ENCODE measurements at regions not wholly inside any gene's neighbourhood (a gene's known extent, or its start where the extent isn't known, plus 50 kb on each side); places are given as distances from the start of the nearest gene placed in this dataset.

DNA sequence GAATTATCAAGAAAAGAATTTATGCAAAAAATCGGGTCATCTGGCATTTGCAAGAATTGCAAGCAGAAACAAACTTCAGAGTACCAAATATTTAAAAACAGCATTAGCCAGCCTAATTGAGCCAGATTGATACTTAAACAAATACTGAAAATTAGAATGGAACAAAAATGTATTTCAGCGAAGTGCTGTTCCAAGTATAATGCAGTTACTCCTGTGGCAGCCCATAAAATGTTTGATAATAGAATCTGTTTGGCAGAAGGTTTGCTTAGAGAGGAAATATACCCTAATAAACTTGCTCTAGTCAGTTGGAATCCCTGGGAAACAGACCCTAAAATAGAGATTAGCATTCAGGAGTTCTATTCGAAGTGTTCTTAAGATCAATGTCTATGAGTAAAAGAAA, 835.1 kb upstream of the MBL2 start:
- Histone ChIP-seq H3K4me1 (ENCODE audit: control insufficient read depth in 1 of 2, insufficient read depth in 2 of 2, low read length in 2 of 2) (no peaks in the 10 kb centered on the region), H3K9ac (ENCODE audit: low read depth in 1 of 2, low read length in 2 of 2) (no peak overlapping the region), H3K27me3 (ENCODE audit: control insufficient read depth in 1 of 2, insufficient read depth in 2 of 2, low read length in 2 of 2) (no peaks in the 10 kb centered on the region), H3K27ac (ENCODE audit: low read depth, low read length) (no peak overlapping the region), H3K9me3 (ENCODE audit: control insufficient read depth in 1 of 2, low read length in 2 of 2) (no peaks in the 10 kb centered on the region), H3K4me3 (ENCODE audit: low read depth in 1 of 2, low read length in 2 of 2) (no peak overlapping the region), H3K36me3 (ENCODE audit: control insufficient read depth in 1 of 2, insufficient read depth in 2 of 2, low read length in 2 of 2) (no peaks in the 10 kb centered on the region)

DNA sequence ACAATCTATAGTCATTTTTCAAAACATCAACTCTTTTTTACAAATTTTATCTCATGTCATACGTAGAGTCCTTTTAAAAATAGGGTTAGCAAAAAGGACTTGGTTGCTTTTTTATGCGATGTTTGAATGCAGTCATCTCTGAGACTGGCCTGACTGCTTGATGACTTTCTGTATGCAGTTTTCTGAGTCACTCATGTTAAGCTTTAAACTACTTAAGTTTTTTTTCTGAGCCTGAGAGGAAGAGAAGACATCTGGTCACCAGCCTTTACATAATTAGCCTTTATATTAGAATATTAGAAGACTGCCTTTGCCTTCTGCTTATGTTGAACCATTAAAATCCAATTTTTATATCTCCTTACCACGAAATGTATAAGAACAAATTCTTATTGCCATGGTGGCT, 834.4 kb upstream of the MBL2 start:
- Histone ChIP-seq H3K4me3 (ENCODE audit: low read depth in 1 of 2, low read length in 2 of 2) (no peak overlapping the region), H3K36me3 (ENCODE audit: control insufficient read depth in 1 of 2, insufficient read depth in 2 of 2, low read length in 2 of 2) (no peaks in the 10 kb centered on the region), H3K27me3 (ENCODE audit: control insufficient read depth in 1 of 2, insufficient read depth in 2 of 2, low read length in 2 of 2) (no peaks in the 10 kb centered on the region), H3K4me1 (ENCODE audit: control insufficient read depth in 1 of 2, insufficient read depth in 2 of 2, low read length in 2 of 2) (no peaks in the 10 kb centered on the region), H3K9ac (ENCODE audit: low read depth in 1 of 2, low read length in 2 of 2) (no peak overlapping the region), H3K9me3 (ENCODE audit: control insufficient read depth in 1 of 2, low read length in 2 of 2) (no peaks in the 10 kb centered on the region), H3K27ac (ENCODE audit: low read depth, low read length) (no peak overlapping the region)

DNA sequence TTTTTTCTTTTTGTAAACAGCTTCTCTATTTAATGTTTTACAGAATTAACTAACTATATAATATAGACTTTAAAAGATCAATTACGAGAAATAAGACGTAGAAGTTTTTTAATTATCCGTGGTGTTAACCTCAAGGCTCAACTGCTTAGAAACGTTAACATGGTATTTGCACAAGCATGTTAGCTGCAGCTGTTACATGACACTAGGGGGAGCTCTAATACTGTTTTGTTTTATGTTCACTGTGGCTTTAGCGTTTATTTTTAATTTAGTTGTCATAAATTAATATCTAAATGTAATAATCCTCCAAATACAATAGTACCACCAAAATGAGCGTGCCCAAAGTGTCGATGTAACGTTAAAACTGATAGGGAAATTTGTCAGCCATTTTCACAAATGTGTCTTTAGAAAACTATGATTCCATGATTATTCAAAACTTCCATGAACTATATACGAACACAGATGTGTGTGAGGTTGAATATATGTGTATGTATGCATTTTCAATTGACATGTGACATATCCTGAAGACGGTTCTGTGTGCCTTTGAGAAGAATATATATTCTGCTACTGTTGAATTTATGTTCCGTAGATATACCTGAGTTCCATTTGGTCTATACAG, 828.8 kb upstream of the MBL2 start:
- no peaks in the 10 kb centered on the region for H3K36me3 ChIP-seq (ENCODE audit: control insufficient read depth in 1 of 2, insufficient read depth in 2 of 2, low read length in 2 of 2)
- no peak overlapping the region for H3K27ac ChIP-seq (ENCODE audit: low read depth, low read length)
- H3K9ac ChIP-seq (ENCODE audit: low read depth in 1 of 2, low read length in 2 of 2) = no peak overlapping the region
- no peaks in the 10 kb centered on the region for H3K4me1 ChIP-seq (ENCODE audit: control insufficient read depth in 1 of 2, insufficient read depth in 2 of 2, low read length in 2 of 2)
- H3K4me3 ChIP-seq (ENCODE audit: low read depth in 1 of 2, low read length in 2 of 2) = peak overlapping the region in 1 of 2 donors; percentile 35
- H3K27me3 ChIP-seq (ENCODE audit: control insufficient read depth in 1 of 2, insufficient read depth in 2 of 2, low read length in 2 of 2) = no peaks in the 10 kb centered on the region
- no peaks in the 10 kb centered on the region for H3K9me3 ChIP-seq (ENCODE audit: control insufficient read depth in 1 of 2, low read length in 2 of 2)

DNA sequence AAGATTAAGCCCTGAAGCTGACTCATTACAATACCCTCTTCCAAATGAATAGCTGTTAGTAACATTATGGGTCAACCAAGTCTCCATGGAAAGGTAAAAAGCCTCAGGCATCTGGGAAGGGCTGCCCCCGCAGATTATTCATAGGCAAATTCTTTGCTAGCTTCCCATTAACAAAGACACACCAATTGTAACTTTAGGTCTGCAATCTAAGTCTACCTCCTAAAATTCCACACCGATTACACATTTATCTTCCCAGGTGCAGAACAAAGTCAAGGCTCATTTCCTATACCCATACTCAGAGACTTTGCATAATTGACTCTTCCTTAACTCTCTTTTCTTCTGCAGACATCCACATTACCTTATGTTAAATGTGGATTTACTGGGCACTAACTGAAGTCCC, 826.3 kb upstream of the MBL2 start:
- no peaks in the 10 kb centered on the region for H3K27me3 ChIP-seq (ENCODE audit: control insufficient read depth in 1 of 2, insufficient read depth in 2 of 2, low read length in 2 of 2)
- H3K9ac ChIP-seq (ENCODE audit: low read depth in 1 of 2, low read length in 2 of 2) = no peak overlapping the region
- no peak overlapping the region for H3K4me3 ChIP-seq (ENCODE audit: low read depth in 1 of 2, low read length in 2 of 2)
- H3K4me1 ChIP-seq (ENCODE audit: control insufficient read depth in 1 of 2, insufficient read depth in 2 of 2, low read length in 2 of 2) = no peaks in the 10 kb centered on the region
- H3K27ac ChIP-seq (ENCODE audit: low read depth, low read length) = no peak overlapping the region
- no peaks in the 10 kb centered on the region for H3K9me3 ChIP-seq (ENCODE audit: control insufficient read depth in 1 of 2, low read length in 2 of 2)
- H3K36me3 ChIP-seq (ENCODE audit: control insufficient read depth in 1 of 2, insufficient read depth in 2 of 2, low read length in 2 of 2) = no peaks in the 10 kb centered on the region

DNA sequence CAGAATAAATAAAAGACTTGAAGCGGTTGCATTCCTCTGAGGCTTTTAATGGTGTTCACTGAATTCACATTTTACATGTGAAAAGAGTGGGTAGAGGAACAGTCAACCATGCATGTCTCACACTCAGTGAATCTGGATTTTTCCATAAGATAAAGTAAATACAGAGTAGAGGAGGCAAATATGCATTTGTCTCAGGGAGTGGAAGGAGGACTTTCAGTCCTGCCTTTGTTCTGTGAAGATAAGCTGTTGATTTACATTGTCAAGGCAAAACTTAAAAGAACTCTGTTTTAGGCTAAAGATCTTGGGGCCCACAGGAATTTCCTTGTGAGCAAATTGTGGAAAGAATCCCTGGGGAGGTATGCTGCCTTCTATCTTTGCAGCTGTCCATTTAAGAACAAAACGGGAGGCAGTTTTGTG, 825.3 kb upstream of the MBL2 start:
- Histone ChIP-seq H3K9ac (ENCODE audit: low read depth in 1 of 2, low read length in 2 of 2) (no peak overlapping the region), H3K27ac (ENCODE audit: low read depth, low read length) (no peak overlapping the region), H3K4me3 (ENCODE audit: low read depth in 1 of 2, low read length in 2 of 2) (no peak overlapping the region), H3K9me3 (ENCODE audit: control insufficient read depth in 1 of 2, low read length in 2 of 2) (no peaks in the 10 kb centered on the region), H3K27me3 (ENCODE audit: control insufficient read depth in 1 of 2, insufficient read depth in 2 of 2, low read length in 2 of 2) (no peaks in the 10 kb centered on the region), H3K4me1 (ENCODE audit: control insufficient read depth in 1 of 2, insufficient read depth in 2 of 2, low read length in 2 of 2) (no peaks in the 10 kb centered on the region), H3K36me3 (ENCODE audit: control insufficient read depth in 1 of 2, insufficient read depth in 2 of 2, low read length in 2 of 2) (no peaks in the 10 kb centered on the region)

DNA sequence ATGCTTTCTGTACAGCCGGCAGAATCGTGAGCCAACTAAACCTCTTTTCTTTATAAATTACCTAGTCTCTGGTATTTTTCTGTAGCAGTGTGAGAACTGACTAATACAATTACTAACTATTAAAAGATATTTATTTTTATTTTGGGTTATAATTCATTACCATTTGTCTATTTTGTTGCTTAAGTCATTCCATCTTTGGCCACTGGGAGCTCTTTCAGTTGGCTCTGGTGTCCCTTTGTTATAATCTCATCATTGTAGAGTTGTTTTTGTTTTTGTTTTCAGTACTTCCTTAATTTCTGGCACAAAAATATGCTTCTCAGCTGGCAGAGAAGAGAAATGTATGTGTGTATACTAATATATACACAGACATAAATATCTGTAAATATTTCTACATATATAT, 807.9 kb upstream of the MBL2 start:
- Histone ChIP-seq H3K4me3 (ENCODE audit: low read depth in 1 of 2, low read length in 2 of 2) (no peak overlapping the region), H3K27ac (ENCODE audit: low read depth, low read length) (no peak overlapping the region), H3K27me3 (ENCODE audit: control insufficient read depth in 1 of 2, insufficient read depth in 2 of 2, low read length in 2 of 2) (no peaks in the 10 kb centered on the region), H3K9ac (ENCODE audit: low read depth in 1 of 2, low read length in 2 of 2) (no peak overlapping the region), H3K9me3 (ENCODE audit: control insufficient read depth in 1 of 2, low read length in 2 of 2) (no peaks in the 10 kb centered on the region), H3K36me3 (ENCODE audit: control insufficient read depth in 1 of 2, insufficient read depth in 2 of 2, low read length in 2 of 2) (no peaks in the 10 kb centered on the region), H3K4me1 (ENCODE audit: control insufficient read depth in 1 of 2, insufficient read depth in 2 of 2, low read length in 2 of 2) (no peaks in the 10 kb centered on the region)

DNA sequence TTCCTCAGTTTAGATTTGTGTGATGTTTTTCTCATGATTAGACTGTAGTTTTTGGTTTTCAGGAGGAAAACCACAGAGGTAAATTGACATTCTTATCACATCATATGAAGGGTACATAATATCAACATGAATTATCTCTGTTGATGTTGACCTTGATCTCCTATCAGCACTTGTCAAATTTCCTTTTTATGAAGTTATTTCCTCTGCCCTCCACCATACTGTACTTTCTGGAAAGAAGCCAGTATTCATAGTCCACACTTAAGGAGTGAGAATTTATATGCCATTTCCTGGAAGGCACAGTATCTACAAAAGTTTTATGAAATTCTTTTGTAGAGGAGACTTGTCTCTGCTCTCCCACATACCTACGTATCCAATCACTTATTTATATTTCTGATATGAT, 807.2 kb upstream of the MBL2 start:
- Histone ChIP-seq H3K4me1 (ENCODE audit: control insufficient read depth in 1 of 2, insufficient read depth in 2 of 2, low read length in 2 of 2) (no peaks in the 10 kb centered on the region), H3K36me3 (ENCODE audit: control insufficient read depth in 1 of 2, insufficient read depth in 2 of 2, low read length in 2 of 2) (no peaks in the 10 kb centered on the region), H3K27me3 (ENCODE audit: control insufficient read depth in 1 of 2, insufficient read depth in 2 of 2, low read length in 2 of 2) (no peaks in the 10 kb centered on the region), H3K27ac (ENCODE audit: low read depth, low read length) (no peak overlapping the region), H3K4me3 (ENCODE audit: low read depth in 1 of 2, low read length in 2 of 2) (no peak overlapping the region), H3K9ac (ENCODE audit: low read depth in 1 of 2, low read length in 2 of 2) (no peak overlapping the region), H3K9me3 (ENCODE audit: control insufficient read depth in 1 of 2, low read length in 2 of 2) (no peaks in the 10 kb centered on the region)

DNA sequence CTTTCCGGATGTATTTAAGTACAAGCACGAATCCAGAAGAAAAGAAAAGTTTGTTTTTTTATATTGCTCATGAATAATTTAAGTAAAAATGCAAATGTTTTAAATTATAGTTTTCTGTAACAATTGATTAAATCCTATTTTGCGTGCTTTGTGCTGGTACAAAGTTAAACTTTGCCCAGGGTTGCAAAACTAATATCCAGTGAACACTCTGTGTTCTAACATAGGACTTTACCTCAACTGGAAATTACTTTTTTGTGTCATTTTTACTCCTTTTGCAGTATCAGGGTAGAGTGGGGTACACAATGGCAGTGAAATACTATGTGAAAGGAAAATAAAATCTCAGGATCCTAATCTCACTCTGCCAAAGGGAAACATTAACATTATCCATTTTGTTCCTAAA, 801.4 kb upstream of the MBL2 start:
- Histone ChIP-seq H3K4me3 (ENCODE audit: low read depth in 1 of 2, low read length in 2 of 2) (no peak overlapping the region), H3K27me3 (ENCODE audit: control insufficient read depth in 1 of 2, insufficient read depth in 2 of 2, low read length in 2 of 2) (no peaks in the 10 kb centered on the region), H3K27ac (ENCODE audit: low read depth, low read length) (no peak overlapping the region), H3K9me3 (ENCODE audit: control insufficient read depth in 1 of 2, low read length in 2 of 2) (no peaks in the 10 kb centered on the region), H3K36me3 (ENCODE audit: control insufficient read depth in 1 of 2, insufficient read depth in 2 of 2, low read length in 2 of 2) (no peaks in the 10 kb centered on the region), H3K4me1 (ENCODE audit: control insufficient read depth in 1 of 2, insufficient read depth in 2 of 2, low read length in 2 of 2) (no peaks in the 10 kb centered on the region), H3K9ac (ENCODE audit: low read depth in 1 of 2, low read length in 2 of 2) (no peak overlapping the region)

DNA sequence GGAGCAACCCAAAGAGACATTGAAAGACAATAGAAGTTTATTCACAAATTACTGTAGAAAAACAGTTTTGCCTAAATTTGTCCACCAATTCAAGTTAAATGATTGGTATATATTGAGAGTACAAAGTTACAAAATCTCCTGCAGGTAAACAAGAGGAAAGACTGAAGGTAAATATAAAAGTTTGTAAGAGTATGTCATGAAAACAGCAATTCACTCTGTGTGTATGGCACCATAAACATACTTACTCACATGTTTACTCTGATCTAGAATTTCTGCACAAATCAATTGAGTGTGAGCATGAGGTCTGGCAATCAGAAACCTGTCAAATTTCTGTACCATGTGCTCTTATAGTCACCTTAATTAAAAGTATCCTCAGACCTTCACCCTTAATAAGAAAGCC, 800.9 kb upstream of the MBL2 start:
- Histone ChIP-seq H3K27me3 (ENCODE audit: control insufficient read depth in 1 of 2, insufficient read depth in 2 of 2, low read length in 2 of 2) (no peaks in the 10 kb centered on the region), H3K9ac (ENCODE audit: low read depth in 1 of 2, low read length in 2 of 2) (no peak overlapping the region), H3K4me1 (ENCODE audit: control insufficient read depth in 1 of 2, insufficient read depth in 2 of 2, low read length in 2 of 2) (no peaks in the 10 kb centered on the region), H3K4me3 (ENCODE audit: low read depth in 1 of 2, low read length in 2 of 2) (no peak overlapping the region), H3K27ac (ENCODE audit: low read depth, low read length) (no peak overlapping the region), H3K36me3 (ENCODE audit: control insufficient read depth in 1 of 2, insufficient read depth in 2 of 2, low read length in 2 of 2) (no peaks in the 10 kb centered on the region), H3K9me3 (ENCODE audit: control insufficient read depth in 1 of 2, low read length in 2 of 2) (no peaks in the 10 kb centered on the region)

DNA sequence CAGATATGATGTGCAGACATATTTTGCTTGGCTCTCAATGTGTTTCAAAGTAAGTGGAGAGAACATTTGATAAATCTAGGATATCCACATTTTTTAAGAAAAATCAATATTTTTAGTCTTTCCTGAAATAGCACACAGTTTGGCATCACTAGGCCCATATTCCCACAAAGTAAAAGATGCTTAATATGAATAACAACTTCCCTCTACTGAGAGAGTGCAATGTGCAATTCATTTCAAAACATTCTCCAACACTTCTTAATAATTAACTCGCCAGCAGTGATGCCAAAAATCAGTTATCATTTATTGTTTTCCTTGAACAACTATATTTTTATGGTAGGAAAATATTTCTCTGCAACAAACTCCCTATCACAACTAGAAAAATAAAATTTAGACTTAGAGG, 800.2 kb upstream of the MBL2 start:
- H3K4me3 ChIP-seq (ENCODE audit: low read depth in 1 of 2, low read length in 2 of 2) = no peak overlapping the region
- no peaks in the 10 kb centered on the region for H3K9me3 ChIP-seq (ENCODE audit: control insufficient read depth in 1 of 2, low read length in 2 of 2)
- H3K9ac ChIP-seq (ENCODE audit: low read depth in 1 of 2, low read length in 2 of 2) = no peak overlapping the region
- H3K27ac ChIP-seq (ENCODE audit: low read depth, low read length) = no peak overlapping the region
- no peaks in the 10 kb centered on the region for H3K4me1 ChIP-seq (ENCODE audit: control insufficient read depth in 1 of 2, insufficient read depth in 2 of 2, low read length in 2 of 2)
- H3K27me3 ChIP-seq (ENCODE audit: control insufficient read depth in 1 of 2, insufficient read depth in 2 of 2, low read length in 2 of 2) = no peaks in the 10 kb centered on the region
- H3K36me3 ChIP-seq (ENCODE audit: control insufficient read depth in 1 of 2, insufficient read depth in 2 of 2, low read length in 2 of 2) = no peaks in the 10 kb centered on the region

DNA sequence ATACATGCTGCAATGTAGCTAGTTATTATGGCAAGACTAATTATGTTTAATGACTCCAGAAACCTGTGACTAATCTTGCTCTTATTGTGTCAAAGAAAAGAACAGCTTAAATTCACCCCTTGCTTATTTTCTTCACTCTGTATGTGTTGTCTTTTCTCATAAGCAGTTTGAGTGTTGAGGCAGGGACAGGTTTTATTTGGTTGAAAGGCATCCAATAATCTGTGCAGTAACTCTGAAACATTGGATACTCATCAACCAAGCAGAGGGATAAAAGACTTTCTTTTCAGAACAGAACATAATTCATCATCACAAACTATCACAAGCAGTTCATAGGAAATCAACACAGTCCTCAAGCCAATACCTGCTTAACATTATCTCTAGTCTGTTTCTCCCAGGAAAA, 797.6 kb upstream of the MBL2 start:
- no peak overlapping the region for H3K4me3 ChIP-seq (ENCODE audit: low read depth in 1 of 2, low read length in 2 of 2)
- no peak overlapping the region for H3K27ac ChIP-seq (ENCODE audit: low read depth, low read length)
- no peaks in the 10 kb centered on the region for H3K9me3 ChIP-seq (ENCODE audit: control insufficient read depth in 1 of 2, low read length in 2 of 2)
- no peaks in the 10 kb centered on the region for H3K4me1 ChIP-seq (ENCODE audit: control insufficient read depth in 1 of 2, insufficient read depth in 2 of 2, low read length in 2 of 2)
- no peak overlapping the region for H3K9ac ChIP-seq (ENCODE audit: low read depth in 1 of 2, low read length in 2 of 2)
- H3K36me3 ChIP-seq (ENCODE audit: control insufficient read depth in 1 of 2, insufficient read depth in 2 of 2, low read length in 2 of 2) = no peaks in the 10 kb centered on the region
- no peaks in the 10 kb centered on the region for H3K27me3 ChIP-seq (ENCODE audit: control insufficient read depth in 1 of 2, insufficient read depth in 2 of 2, low read length in 2 of 2)

Measured in duodenal mucosa (tissue), 2 donors.